Smooth muscle cell (in vitro differentiated cells): ENCODE measurements at regions not wholly inside any gene's neighbourhood (a gene's known extent, or its start where the extent isn't known, plus 50 kb on each side); places are given as distances from the start of the nearest gene placed in this dataset.

ENCODE experiments used
- DNase-seq: peaks from one replicate; lab custom pipeline; 2025; ENCODE audit not compliant: unreplicated experiment; lab: John Stamatoyannopoulos, UW
- H2AFZ ChIP-seq: fragments of 200-600 bp; sonication (generic); 2 replicates; pipeline ENCODE4 v1.6.0; 2016; ENCODE audit warnings: antibody characterized with exemption, low read depth, mild to moderate bottlenecking
- H3F3A ChIP-seq: fragments of 200-600 bp; sonication (generic); 2 replicates; pipeline ENCODE4 v1.6.0; 2017; ENCODE audit warnings: antibody characterized with exemption, low read depth
- H3K27ac ChIP-seq: fragments of 200-600 bp; sonication (generic); 2 replicates; pipeline ENCODE4 v1.5.1; 2016; ENCODE audit warnings: low read depth, mild to moderate bottlenecking
- H3K27me3 ChIP-seq: fragments of 200-600 bp; sonication (generic); 2 replicates; pipeline ENCODE4 v1.6.1; 2016; ENCODE audit warnings: low read depth, mild to moderate bottlenecking
- H3K36me3 ChIP-seq: fragments of 200-600 bp; sonication (generic); 2 replicates; pipeline ENCODE4 v1.5.1; 2016; ENCODE audit warnings: low read depth
- H3K4me1 ChIP-seq: fragments of 200-600 bp; sonication (generic); 2 replicates; pipeline ENCODE4 v1.5.1; 2016; ENCODE audit warnings: low read depth
- H3K4me2 ChIP-seq: fragments of 200-600 bp; sonication (generic); 2 replicates; pipeline ENCODE4 v1.6.0; 2016; ENCODE audit warnings: mild to moderate bottlenecking
- H3K4me3 ChIP-seq: fragments of 200-600 bp; sonication (generic); 2 replicates; pipeline ENCODE4 v1.5.1; 2016; ENCODE audit warnings: mild to moderate bottlenecking
- H3K79me2 ChIP-seq: fragments of 200-600 bp; sonication (generic); 2 replicates; pipeline ENCODE4 v1.6.0; 2016; ENCODE audit warnings: low read depth, mild to moderate bottlenecking
- H3K9ac ChIP-seq: fragments of 200-600 bp; sonication (generic); 2 replicates; pipeline ENCODE4 v1.6.0; 2016; ENCODE audit warnings: low read depth
- H3K9me3 ChIP-seq: fragments of 200-600 bp; sonication (generic); replicated peaks from 2 replicates; pipeline ENCODE4 v1.5.1; 2016; ENCODE audit warnings: low read depth
- H4K20me1 ChIP-seq: fragments of 200-600 bp; sonication (generic); 2 replicates; pipeline ENCODE4 v1.6.0; 2016; ENCODE audit warnings: low read depth
- WGBS: methylation state at CpG from one replicate; pipeline ENCODE4 v1.1.7; 2016; ENCODE audit warnings: low lambda C conversion rate; 5-methylcytosine and 5-hydroxymethylcytosine counted together
- TF ChIP-seq, protein P1 (sequence below): fragments of 200-600 bp; sonication (generic); IDR thresholded peaks from 2 replicates; pipeline ENCODE4 v1.5.1; 2017; ENCODE audit warnings: borderline replicate concordance, mild to moderate bottlenecking, antibody characterized with exemption; ENCODE audit not compliant: insufficient read depth, poor library complexity, severe bottlenecking

DNA sequence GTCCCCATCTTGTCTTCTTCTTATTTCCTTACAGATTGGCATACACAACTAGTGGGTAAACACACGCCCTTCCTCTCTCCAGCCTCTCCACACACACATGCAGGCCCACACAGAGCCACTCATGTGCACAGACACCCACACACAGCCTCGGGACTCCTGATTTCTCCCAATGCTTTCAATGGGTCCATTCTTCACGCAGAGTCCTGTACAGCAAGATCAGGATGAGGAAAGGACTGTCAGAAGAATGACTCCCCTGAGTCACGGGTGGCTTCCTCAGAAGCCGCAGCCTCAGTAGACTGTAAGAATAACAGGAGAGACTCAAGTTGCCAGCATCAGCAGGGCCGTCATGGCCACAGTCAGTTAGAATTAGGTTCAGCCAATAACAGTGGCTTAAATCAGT, 109.1 kb upstream of the GLI2 start:
- Histone ChIP-seq H3K36me3 (no peaks in the 10 kb centered on the region), H4K20me1 (no peaks in the 10 kb centered on the region), H3K4me2 (no peak overlapping the region), H3K4me1 (no peaks in the 10 kb centered on the region), H3F3A (no peaks in the 10 kb centered on the region), H3K4me3 (no peak overlapping the region), H3K9me3 (no peaks in the 10 kb centered on the region), H3K9ac (no peak overlapping the region), H3K27ac (no peak overlapping the region), H2AFZ (no peak overlapping the region), H3K27me3 (no peaks in the 10 kb centered on the region), H3K79me2 (no peaks in the 10 kb centered on the region)
- 87% methylated on average over 6 of the region's 6 CpGs for WGBS
- TF ChIP-seq, protein P1, sequence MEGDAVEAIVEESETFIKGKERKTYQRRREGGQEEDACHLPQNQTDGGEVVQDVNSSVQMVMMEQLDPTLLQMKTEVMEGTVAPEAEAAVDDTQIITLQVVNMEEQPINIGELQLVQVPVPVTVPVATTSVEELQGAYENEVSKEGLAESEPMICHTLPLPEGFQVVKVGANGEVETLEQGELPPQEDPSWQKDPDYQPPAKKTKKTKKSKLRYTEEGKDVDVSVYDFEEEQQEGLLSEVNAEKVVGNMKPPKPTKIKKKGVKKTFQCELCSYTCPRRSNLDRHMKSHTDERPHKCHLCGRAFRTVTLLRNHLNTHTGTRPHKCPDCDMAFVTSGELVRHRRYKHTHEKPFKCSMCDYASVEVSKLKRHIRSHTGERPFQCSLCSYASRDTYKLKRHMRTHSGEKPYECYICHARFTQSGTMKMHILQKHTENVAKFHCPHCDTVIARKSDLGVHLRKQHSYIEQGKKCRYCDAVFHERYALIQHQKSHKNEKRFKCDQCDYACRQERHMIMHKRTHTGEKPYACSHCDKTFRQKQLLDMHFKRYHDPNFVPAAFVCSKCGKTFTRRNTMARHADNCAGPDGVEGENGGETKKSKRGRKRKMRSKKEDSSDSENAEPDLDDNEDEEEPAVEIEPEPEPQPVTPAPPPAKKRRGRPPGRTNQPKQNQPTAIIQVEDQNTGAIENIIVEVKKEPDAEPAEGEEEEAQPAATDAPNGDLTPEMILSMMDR, result no peak
- no peak for DNase-seq

DNA sequence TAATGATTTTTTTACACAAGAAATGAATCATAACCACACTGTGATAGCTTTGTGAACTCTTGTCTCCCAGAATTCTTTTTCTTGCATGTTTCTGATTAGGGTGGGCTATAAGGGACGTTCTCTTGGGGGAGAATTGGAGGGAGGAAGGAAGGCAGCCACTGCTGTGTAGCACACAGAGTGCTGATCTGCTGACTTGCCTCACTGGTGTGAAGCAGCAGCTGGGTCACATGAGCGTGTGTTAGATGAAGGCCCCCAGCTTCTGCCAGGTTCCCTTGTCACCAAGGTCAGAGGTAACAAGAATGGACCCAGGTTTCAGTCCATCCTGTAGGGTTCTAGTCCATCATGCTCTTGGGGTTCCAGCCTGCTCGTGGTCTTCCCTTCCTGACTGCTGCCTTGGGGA, 107.4 kb upstream of the GLI2 start:
- Histone ChIP-seq H3K27me3 (no peaks in the 10 kb centered on the region), H3K27ac (no peak overlapping the region), H3K4me3 (no peak overlapping the region), H4K20me1 (no peaks in the 10 kb centered on the region), H3K9ac (no peak overlapping the region), H3K4me2 (no peak overlapping the region), H3K9me3 (no peaks in the 10 kb centered on the region), H3K36me3 (no peaks in the 10 kb centered on the region), H3K4me1 (peaks cover 4% of the 10 kb centered on the region), H3K79me2 (no peaks in the 10 kb centered on the region), H2AFZ (no peak overlapping the region), H3F3A (no peaks in the 10 kb centered on the region)
- DNase-seq, result no peak
- TF ChIP-seq, protein P1, result no peak
- 86% methylated on average over 3 of the region's 3 CpGs for WGBS

DNA sequence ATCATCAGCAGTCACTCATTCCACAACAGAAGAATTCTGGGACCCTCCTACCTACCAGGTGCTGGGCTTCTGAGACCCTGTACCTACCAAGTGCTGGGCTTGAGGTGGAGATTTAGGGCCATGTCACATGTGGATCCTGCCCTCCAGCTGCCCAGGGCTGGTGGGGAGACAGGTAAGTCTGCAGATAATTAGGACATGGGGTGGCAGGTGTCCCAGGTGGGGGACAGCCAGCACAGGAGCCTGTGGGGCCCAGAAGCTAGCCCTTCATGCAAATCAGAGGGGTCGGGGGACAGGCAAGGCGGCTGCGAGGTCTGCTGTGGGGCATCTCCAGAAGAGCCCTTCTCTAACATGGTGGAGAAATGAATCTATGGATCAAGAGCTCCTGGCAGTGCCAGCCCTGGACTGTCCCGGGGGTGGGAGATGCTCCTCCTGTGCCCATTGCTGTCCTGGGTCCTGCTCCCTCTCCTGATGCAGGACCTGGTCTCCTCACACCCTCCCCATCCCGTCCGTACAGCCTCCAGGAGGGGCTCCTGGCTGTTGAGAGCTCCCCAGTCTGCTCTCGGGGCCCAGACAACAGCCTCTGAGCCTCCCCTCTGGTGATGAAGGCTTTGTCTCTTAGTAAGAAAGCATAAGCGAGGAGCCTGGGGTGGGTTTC, 106.3 kb upstream of the GLI2 start:
- Histone ChIP-seq H3K9me3 (no peaks in the 10 kb centered on the region), H4K20me1 (no peaks in the 10 kb centered on the region), H3K36me3 (no peaks in the 10 kb centered on the region), H3K9ac (no peak overlapping the region), H3K4me2 (no peak overlapping the region), H3K27me3 (no peaks in the 10 kb centered on the region), H3K27ac (no peak overlapping the region), H3K79me2 (no peaks in the 10 kb centered on the region), H3F3A (no peaks in the 10 kb centered on the region), H2AFZ (no peak overlapping the region), H3K4me1 (peaks cover 4% of the 10 kb centered on the region), H3K4me3 (no peak overlapping the region)
- TF ChIP-seq, protein P1, result no peak
- no peak for DNase-seq
- 93% methylated on average over 8 of the region's 8 CpGs for WGBS

DNA sequence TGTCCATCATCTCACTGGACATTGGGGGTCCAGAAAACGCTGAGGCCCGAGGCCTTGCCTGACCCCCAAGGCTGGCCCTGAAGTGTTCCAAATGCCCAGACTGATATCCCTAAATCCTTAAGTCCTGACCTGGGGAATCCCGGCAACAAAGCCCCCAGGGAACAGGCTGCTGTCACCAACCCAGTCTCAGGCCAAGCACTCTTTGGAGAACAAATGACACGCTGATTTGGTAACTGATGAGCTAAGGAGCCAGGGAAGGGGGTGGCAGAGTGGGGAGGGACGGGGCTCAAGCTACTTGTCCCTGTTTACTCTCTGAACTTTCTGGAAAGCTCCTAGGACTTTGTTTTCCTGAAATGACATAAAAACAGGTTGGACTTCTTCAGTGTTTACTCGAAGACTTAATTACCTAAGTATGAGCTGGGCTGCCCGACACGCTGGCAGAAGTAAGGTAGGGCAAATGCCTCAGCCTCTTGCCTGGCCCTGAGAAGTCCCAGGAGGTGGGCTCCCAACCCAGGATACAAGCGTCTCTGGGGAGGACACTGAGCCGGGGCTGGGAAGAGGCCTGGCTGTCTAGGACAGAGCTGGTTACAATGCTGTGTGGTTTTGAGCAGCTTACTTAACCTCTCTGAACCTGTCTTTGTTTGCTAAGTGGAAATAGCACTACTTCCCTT, 105.5 kb upstream of the GLI2 start:
- peaks cover 4% of the 10 kb centered on the region for H3K4me1 ChIP-seq
- TF ChIP-seq, protein P1, result no peak
- no peak overlapping the region for H3K4me2 ChIP-seq
- H3K27me3 ChIP-seq, result no peaks in the 10 kb centered on the region
- no peak overlapping the region for H3K27ac ChIP-seq
- no peak overlapping the region for H3K4me3 ChIP-seq
- no peak overlapping the region for H2AFZ ChIP-seq
- no peak overlapping the region for H3K9ac ChIP-seq
- H3K9me3 ChIP-seq, result no peaks in the 10 kb centered on the region
- no peaks in the 10 kb centered on the region for H4K20me1 ChIP-seq
- H3F3A ChIP-seq, result no peaks in the 10 kb centered on the region
- H3K36me3 ChIP-seq, result no peaks in the 10 kb centered on the region
- no peak for DNase-seq
- no peaks in the 10 kb centered on the region for H3K79me2 ChIP-seq
- 81% methylated on average over 10 of the region's 10 CpGs for WGBS
